Panc1 (cell line): ENCODE measurements at regions not wholly inside any gene's neighbourhood (a gene's known extent, or its start where the extent isn't known, plus 50 kb on each side); places are given as distances from the start of the nearest gene placed in this dataset.

ENCODE experiments used
- ATAC-seq: fragments of 200-7000 bp; cut with Tn5 transposase; 2 replicates; pipeline ENCODE4 v1.9.1; 2020; ENCODE audit warnings: mild to moderate bottlenecking, moderate library complexity
- BruUV-seq: library from RNA; stranded (reverse); fragments of 400-500 nt; replicated peaks from 2 replicates; lab custom pipeline; 2021; lab: Mats Ljungman, UMichigan
- CTCF ChIA-PET: fragments of 300-600 bp; sonication (Branson Sonifier 250); formaldehyde crosslinking; loops from one replicate; lab custom pipeline; 2022; ENCODE audit warnings: antibody characterized with exemption; lab: Charles Lee
- POLR2A ChIA-PET: fragments of 300-600 bp; sonication (Branson Sonifier 250); formaldehyde crosslinking; loops from one replicate; lab custom pipeline; 2022; ENCODE audit warnings: antibody characterized with exemption; lab: Charles Lee
- DNase-seq: peaks from one replicate; pipeline ENCODE4 v3.0.0-alpha.2; 2010; ENCODE audit warnings: low read depth, low spot score
- H3K27ac ChIP-seq: 2 replicates; pipeline ENCODE4 v1.5.1; 2011; ENCODE audit warnings: mild to moderate bottlenecking, low read length, inconsistent platforms
- H3K27me3 ChIP-seq: fragments of 200-500 bp; sonication (Bioruptor generic); 2 replicates; pipeline ENCODE4 v1.6.0; 2014; ENCODE audit warnings: low read length, inconsistent platforms; ENCODE audit not compliant: control insufficient read depth, insufficient read depth
- H3K36me3 ChIP-seq: fragments of 200-500 bp; sonication (Bioruptor generic); 2 replicates; pipeline ENCODE4 v1.5.1; 2014; ENCODE audit warnings: inconsistent platforms, mild to moderate bottlenecking, low read length, moderate library complexity; ENCODE audit not compliant: control insufficient read depth, insufficient read depth
- H3K4me1 ChIP-seq: 2 replicates; pipeline ENCODE4 v1.5.1; 2011; ENCODE audit warnings: inconsistent platforms, mild to moderate bottlenecking, low read length, moderate library complexity; ENCODE audit not compliant: control insufficient read depth, insufficient read depth
- H3K4me3 ChIP-seq, 2 experiments: 2 replicates each; pipeline ENCODE4 v1.5.1; 2011 to 2012; ENCODE audit warnings: low read depth in 2 of 2, low read length in 2 of 2, mild to moderate bottlenecking in 2 of 2, inconsistent platforms in 1 of 2, moderate library complexity in 1 of 2
- H3K9me3 ChIP-seq: fragments of 200-500 bp; sonication (Bioruptor generic); 2 replicates; pipeline ENCODE4 v1.5.1; 2014; ENCODE audit warnings: low read depth, mild to moderate bottlenecking, inconsistent platforms, low read length, moderate library complexity; ENCODE audit not compliant: control insufficient read depth, insufficient read depth
- CTCF ChIP-seq: fragments of 450-650 bp; IDR thresholded peaks from 2 replicates; pipeline ENCODE4 v1.5.1; 2017; ENCODE audit warnings: mild to moderate bottlenecking
- POLR2AphosphoS5 ChIP-seq: IDR thresholded peaks from 2 replicates; pipeline ENCODE4 v1.6.1; 2012; ENCODE audit warnings: mild to moderate bottlenecking, low read depth, low read length, moderate library complexity
- SIN3A ChIP-seq: IDR thresholded peaks from 2 replicates; pipeline ENCODE4 v1.6.1; 2012; ENCODE audit warnings: low read depth, mild to moderate bottlenecking, low read length, moderate library complexity, borderline replicate concordance; ENCODE audit not compliant: insufficient read depth
- TCF7L2 ChIP-seq: IDR thresholded peaks from 2 replicates; pipeline ENCODE4 v1.6.1; 2011; ENCODE audit warnings: mild to moderate bottlenecking, low read depth, low read length, inconsistent platforms
- in situ Hi-C: cut with HindIII; loops from 2 replicates; pipeline ENCODE4 v1.10.0; 2016; ENCODE audit warnings: low sequenced_read_pairs, low pct_unique_long_range_greater_than_20kb
- intact Hi-C: fragments of 100-400 bp; cut with micrococcal nuclease; formaldehyde crosslinking; loops from one replicate; pipeline ENCODE4 v1.10.0; 2022; ENCODE audit not compliant: unreplicated experiment
- TF ChIP-seq, protein P1 (sequence below), 2 experiments: IDR thresholded peaks; 2 replicates each; pipeline ENCODE4 v1.6.1; 2011 to 2012; ENCODE audit warnings: low read depth in 2 of 2, control low read depth in 1 of 2, low read length in 1 of 2, mild to moderate bottlenecking in 1 of 2, moderate library complexity in 1 of 2; ENCODE audit not compliant: insufficient read depth in 1 of 2

DNA sequence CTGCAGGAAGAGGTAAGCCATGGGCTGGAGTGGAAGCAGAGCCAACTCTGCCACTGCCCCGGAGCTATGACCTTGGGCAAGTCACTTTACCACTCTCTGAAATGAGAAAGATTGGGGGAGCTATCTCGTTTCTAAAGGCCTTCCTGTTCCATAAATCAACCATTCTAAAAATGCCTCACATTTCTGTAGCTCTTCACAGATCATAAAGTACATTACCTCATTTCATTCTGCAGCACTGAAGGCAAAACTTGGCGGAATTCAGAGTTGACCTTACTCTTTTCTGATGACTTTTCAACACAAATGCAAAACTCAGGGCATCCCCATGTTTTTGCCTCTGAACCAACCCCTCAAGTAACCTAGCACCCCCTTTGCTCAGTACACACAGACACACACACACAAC is 404.0 kb upstream of the NFIA start:
- no peaks in the 10 kb centered on the region for H3K36me3 ChIP-seq
- H3K27me3 ChIP-seq: no peaks in the 10 kb centered on the region
- no TSS peak for BruUV-seq
- intact Hi-C loops (no loop called here), in situ Hi-C loops (no loop called here)
- no peak overlapping the region for H3K27ac ChIP-seq
- no peak overlapping the region for H3K4me3 ChIP-seq
- CTCF ChIA-PET: no interaction called here
- ATAC-seq: no peak
- no peak for DNase-seq
- POLR2A ChIA-PET: no interaction called here
- no peaks in the 10 kb centered on the region for H3K9me3 ChIP-seq
- TF ChIP-seq POLR2AphosphoS5 (no peak), SIN3A (no peak), TCF7L2 (no peak), CTCF (no peak)
- TF ChIP-seq, protein P1, sequence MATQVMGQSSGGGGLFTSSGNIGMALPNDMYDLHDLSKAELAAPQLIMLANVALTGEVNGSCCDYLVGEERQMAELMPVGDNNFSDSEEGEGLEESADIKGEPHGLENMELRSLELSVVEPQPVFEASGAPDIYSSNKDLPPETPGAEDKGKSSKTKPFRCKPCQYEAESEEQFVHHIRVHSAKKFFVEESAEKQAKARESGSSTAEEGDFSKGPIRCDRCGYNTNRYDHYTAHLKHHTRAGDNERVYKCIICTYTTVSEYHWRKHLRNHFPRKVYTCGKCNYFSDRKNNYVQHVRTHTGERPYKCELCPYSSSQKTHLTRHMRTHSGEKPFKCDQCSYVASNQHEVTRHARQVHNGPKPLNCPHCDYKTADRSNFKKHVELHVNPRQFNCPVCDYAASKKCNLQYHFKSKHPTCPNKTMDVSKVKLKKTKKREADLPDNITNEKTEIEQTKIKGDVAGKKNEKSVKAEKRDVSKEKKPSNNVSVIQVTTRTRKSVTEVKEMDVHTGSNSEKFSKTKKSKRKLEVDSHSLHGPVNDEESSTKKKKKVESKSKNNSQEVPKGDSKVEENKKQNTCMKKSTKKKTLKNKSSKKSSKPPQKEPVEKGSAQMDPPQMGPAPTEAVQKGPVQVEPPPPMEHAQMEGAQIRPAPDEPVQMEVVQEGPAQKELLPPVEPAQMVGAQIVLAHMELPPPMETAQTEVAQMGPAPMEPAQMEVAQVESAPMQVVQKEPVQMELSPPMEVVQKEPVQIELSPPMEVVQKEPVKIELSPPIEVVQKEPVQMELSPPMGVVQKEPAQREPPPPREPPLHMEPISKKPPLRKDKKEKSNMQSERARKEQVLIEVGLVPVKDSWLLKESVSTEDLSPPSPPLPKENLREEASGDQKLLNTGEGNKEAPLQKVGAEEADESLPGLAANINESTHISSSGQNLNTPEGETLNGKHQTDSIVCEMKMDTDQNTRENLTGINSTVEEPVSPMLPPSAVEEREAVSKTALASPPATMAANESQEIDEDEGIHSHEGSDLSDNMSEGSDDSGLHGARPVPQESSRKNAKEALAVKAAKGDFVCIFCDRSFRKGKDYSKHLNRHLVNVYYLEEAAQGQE (IDR thresholded peaks at IDR 0.05; ENCODE audit: insufficient read depth in 1 of 2, low read depth in 2 of 2, low read length in 1 of 2): no peak
- no peaks in the 10 kb centered on the region for H3K4me1 ChIP-seq

- DNase-seq (no peak), ATAC-seq (no peak)
- CTCF ChIA-PET: no interaction called here
These were observed 409.9 kb upstream of the NFIA start for GRCh38 chr1:60672449-60672848.

More at GRCh38 chr1:60672449-60672848, 409.9 kb upstream of the NFIA start:
- no peaks in the 10 kb centered on the region for H3K4me1 ChIP-seq
- no TSS peak for BruUV-seq
- H3K4me3 ChIP-seq: no peak overlapping the region
- in situ Hi-C loops: no loop called here
- POLR2A ChIA-PET: no interaction called here
- H3K27ac ChIP-seq: no peak overlapping the region
- no peak for TF ChIP-seq TCF7L2
- TF ChIP-seq POLR2AphosphoS5: no peak
- TF ChIP-seq, protein P1 (IDR thresholded peaks at IDR 0.05; ENCODE audit: insufficient read depth in 1 of 2, low read depth in 2 of 2, low read length in 1 of 2): no peak
- TF ChIP-seq CTCF: no peak
- no peak for TF ChIP-seq SIN3A
- intact Hi-C loops: no loop called here
- H3K27me3 ChIP-seq: no peaks in the 10 kb centered on the region
- H3K36me3 ChIP-seq: no peaks in the 10 kb centered on the region
- no peaks in the 10 kb centered on the region for H3K9me3 ChIP-seq
